LNCaP clone FGC (cell line): ENCODE measurements at regions not wholly inside any gene's neighbourhood (a gene's known extent, or its start where the extent isn't known, plus 50 kb on each side); places are given as distances from the start of the nearest gene placed in this dataset.

Experiments
- DNase-seq: peaks from one replicate; pipeline ENCODE4 v3.0.0-alpha.2; 2011; ENCODE audit warnings: low read depth
- H3K4me3 ChIP-seq: 2 replicates; pipeline ENCODE4 v1.5.1; 2011; ENCODE audit warnings: mild to moderate bottlenecking, low read depth, low read length, control low read depth
- CTCF ChIP-seq: IDR thresholded peaks from 2 replicates; pipeline ENCODE4 v1.5.1; 2012; ENCODE audit warnings: mild to moderate bottlenecking; ENCODE audit not compliant: control insufficient read depth, insufficient read depth; ENCODE audit errors: extremely low read depth

- no peak for DNase-seq
- TF ChIP-seq CTCF, result no peak
- H3K4me3 ChIP-seq, result no peak overlapping the region
Measured at GRCh38 chr2:199118673-199119112, 339.0 kb downstream of the SATB2 start.

- no peak overlapping the region for H3K4me3 ChIP-seq
- DNase-seq, result no peak
- no peak for TF ChIP-seq CTCF
Measured at GRCh38 chr2:199115169-199115568, 342.6 kb downstream of the SATB2 start.

- no peak overlapping the region for H3K4me3 ChIP-seq
- no peak for TF ChIP-seq CTCF
- DNase-seq, result no peak
Measured at GRCh38 chr2:199113111-199113510, 344.6 kb downstream of the SATB2 start.

GRCh38 chr2:199111458-199111857, 346.3 kb downstream of the SATB2 start:
- no peak for DNase-seq

GRCh38 chr2:199108056-199108455, 349.7 kb downstream of the SATB2 start:
- no peak overlapping the region for H3K4me3 ChIP-seq
- no peak for TF ChIP-seq CTCF
- no peak for DNase-seq

More at GRCh38 chr2:199111458-199111857, 346.3 kb downstream of the SATB2 start:
- no peak overlapping the region for H3K4me3 ChIP-seq
- TF ChIP-seq CTCF, result no peak

- no peak for TF ChIP-seq CTCF
- DNase-seq, result no peak
- H3K4me3 ChIP-seq, result no peak overlapping the region
Measured at GRCh38 chr2:199105826-199106225, 351.9 kb downstream of the SATB2 start.

GRCh38 chr2:199101487-199101886, 356.3 kb downstream of the SATB2 start:
- no peak for TF ChIP-seq CTCF
- no peak for DNase-seq
- no peak overlapping the region for H3K4me3 ChIP-seq
